ENCODE measurements at regions not wholly inside any gene's neighbourhood (a gene's known extent, or its start where the extent isn't known, plus 50 kb on each side); places are given as distances from the start of the nearest gene placed in this dataset.

- intact Hi-C loops (cut with DNase I), result loop anchor here in 1 of 4 donors (10.0 kb wide), 1 partner anchor 306 kb away; the partner anchor contains the start of gene PHLDA1
- Histone ChIP-seq H3K4me3 (ENCODE audit: low read length) (no peak overlapping the region), H3K27me3 (ENCODE audit: control insufficient read depth, insufficient read depth) (no peaks in the 10 kb centered on the region), H3K9me3 (ENCODE audit: control insufficient read depth, low read length) (no peaks in the 10 kb centered on the region), H3K4me1 (ENCODE audit: control insufficient read depth, insufficient read depth, low read length) (no peaks in the 10 kb centered on the region), H3K27ac (ENCODE audit: low read length) (no peak overlapping the region)
- ATAC-seq (no peak), DNase-seq (no peak)
- WGBS, result 91% methylated on average over 1 of the region's 1 CpG
Observed at GRCh38 chr12:75728826-75729225, 217.4 kb upstream of the KRR1 start.

- 92% methylated on average over 2 of the region's 2 CpGs for WGBS
- Histone ChIP-seq H3K27me3 (ENCODE audit: control insufficient read depth, insufficient read depth) (no peaks in the 10 kb centered on the region), H3K27ac (ENCODE audit: low read length) (no peak overlapping the region), H3K9me3 (ENCODE audit: control insufficient read depth, low read length) (no peaks in the 10 kb centered on the region), H3K4me3 (ENCODE audit: low read length) (no peak overlapping the region), H3K4me1 (ENCODE audit: control insufficient read depth, insufficient read depth, low read length) (peaks cover 4% of the 10 kb centered on the region)
- DNase-seq (no peak), ATAC-seq (no peak)
- intact Hi-C loops (cut with DNase I), result loop anchor here in 1 of 4 donors (10.0 kb wide), 1 partner anchor 307 kb away; the partner anchor contains the start of gene PHLDA1
Observed at GRCh38 chr12:75727577-75727976, 216.2 kb upstream of the KRR1 start.

- Histone ChIP-seq H3K4me1 (ENCODE audit: control insufficient read depth, insufficient read depth, low read length) (peaks cover 8% of the 10 kb centered on the region), H3K9me3 (ENCODE audit: control insufficient read depth, low read length) (no peaks in the 10 kb centered on the region), H3K27ac (ENCODE audit: low read length) (peak overlapping the region; percentile 19), H3K27me3 (ENCODE audit: control insufficient read depth, insufficient read depth) (no peaks in the 10 kb centered on the region), H3K4me3 (ENCODE audit: low read length) (no peak overlapping the region)
- intact Hi-C loops (cut with DNase I), result loop anchor here in 1 of 4 donors (10.0 kb wide), 1 partner anchor 309 kb away; the partner anchor contains the start of gene PHLDA1
- WGBS, result 37% methylated on average over 3 of the region's 3 CpGs
- ATAC-seq (no peak), DNase-seq (no peak)
Observed at GRCh38 chr12:75725521-75726111, 214.2 kb upstream of the KRR1 start.

- ATAC-seq (peak; percentile 83 to 90), DNase-seq (no peak)
- peaks cover 8% of the 10 kb centered on the region for H3K4me1 ChIP-seq (ENCODE audit: control insufficient read depth, insufficient read depth, low read length)
- H3K27ac ChIP-seq (ENCODE audit: low read length), result peak overlapping the region; percentile 6
- no peaks in the 10 kb centered on the region for H3K27me3 ChIP-seq (ENCODE audit: control insufficient read depth, insufficient read depth)
- intact Hi-C loops (cut with DNase I), result loop anchor here in 1 of 4 donors (10.0 kb wide), 1 partner anchor 310 kb away; the partner anchor contains the start of gene PHLDA1
- 15% methylated on average over 5 of the region's 5 CpGs for WGBS
- no peak overlapping the region for H3K4me3 ChIP-seq (ENCODE audit: low read length)
- H3K9me3 ChIP-seq (ENCODE audit: control insufficient read depth, low read length), result no peaks in the 10 kb centered on the region
Observed at GRCh38 chr12:75724928-75725312, 213.5 kb upstream of the KRR1 start.

- H3K4me1 ChIP-seq (ENCODE audit: control insufficient read depth, insufficient read depth, low read length), result peaks cover 8% of the 10 kb centered on the region
- intact Hi-C loops (cut with DNase I), result loop anchor here in 1 of 4 donors (10.0 kb wide), 1 partner anchor 310 kb away; the partner anchor contains the start of gene PHLDA1
- H3K4me3 ChIP-seq (ENCODE audit: low read length), result no peak overlapping the region
- no peaks in the 10 kb centered on the region for H3K27me3 ChIP-seq (ENCODE audit: control insufficient read depth, insufficient read depth)
- ATAC-seq (no peak), DNase-seq (no peak)
- no peaks in the 10 kb centered on the region for H3K9me3 ChIP-seq (ENCODE audit: control insufficient read depth, low read length)
- WGBS, result 73% methylated on average over 11 of the region's 11 CpGs
- no peak overlapping the region for H3K27ac ChIP-seq (ENCODE audit: low read length)
Observed at GRCh38 chr12:75724307-75724927, 213.0 kb upstream of the KRR1 start.

- peak; percentile 82 to 92 for ATAC-seq
- no peak overlapping the region for H3K4me3 ChIP-seq (ENCODE audit: low read length)
- WGBS, result 4% methylated on average over 5 of the region's 5 CpGs
- no peaks in the 10 kb centered on the region for H3K27me3 ChIP-seq (ENCODE audit: control insufficient read depth, insufficient read depth)
- H3K9me3 ChIP-seq (ENCODE audit: control insufficient read depth, low read length), result no peaks in the 10 kb centered on the region
- DNase-seq, result peak in 2 of 3 donors; percentile 45 to 57
- no peak overlapping the region for H3K27ac ChIP-seq (ENCODE audit: low read length)
- peaks cover 8% of the 10 kb centered on the region for H3K4me1 ChIP-seq (ENCODE audit: control insufficient read depth, insufficient read depth, low read length)
- intact Hi-C loops (cut with DNase I), result loop anchor here in 1 of 4 donors (10.0 kb wide), 1 partner anchor 312 kb away; the partner anchor contains the start of gene PHLDA1
Observed at GRCh38 chr12:75722714-75723200, 211.3 kb upstream of the KRR1 start.

- intact Hi-C loops (cut with DNase I), result loop anchor here in 1 of 4 donors (10.0 kb wide), 1 partner anchor 313 kb away; the partner anchor contains the start of gene PHLDA1
- Histone ChIP-seq H3K27ac (ENCODE audit: low read length) (no peak overlapping the region), H3K9me3 (ENCODE audit: control insufficient read depth, low read length) (no peaks in the 10 kb centered on the region), H3K4me1 (ENCODE audit: control insufficient read depth, insufficient read depth, low read length) (peaks cover 8% of the 10 kb centered on the region), H3K4me3 (ENCODE audit: low read length) (no peak overlapping the region), H3K27me3 (ENCODE audit: control insufficient read depth, insufficient read depth) (no peaks in the 10 kb centered on the region)
- 55% methylated on average over 2 of the region's 2 CpGs for WGBS
- no peak for DNase-seq
- no peak for ATAC-seq
Observed at GRCh38 chr12:75721796-75722195, 210.4 kb upstream of the KRR1 start.

GRCh38 chr12:75720812-75721641 is 209.6 kb upstream of the KRR1 start:
- no peaks in the 10 kb centered on the region for H3K27me3 ChIP-seq (ENCODE audit: control insufficient read depth, insufficient read depth)
- DNase-seq (no peak), ATAC-seq (no peak)
- no peaks in the 10 kb centered on the region for H3K9me3 ChIP-seq (ENCODE audit: control insufficient read depth, low read length)
- peaks cover 8% of the 10 kb centered on the region for H3K4me1 ChIP-seq (ENCODE audit: control insufficient read depth, insufficient read depth, low read length)
- 22% methylated on average over 6 of the region's 6 CpGs for WGBS
- intact Hi-C loops (cut with DNase I), result loop anchor here in 1 of 4 donors (10.0 kb wide), 1 partner anchor 314 kb away; the partner anchor contains the start of gene PHLDA1
- H3K27ac ChIP-seq (ENCODE audit: low read length), result no peak overlapping the region
- no peak overlapping the region for H3K4me3 ChIP-seq (ENCODE audit: low read length)

- DNase-seq, result no peak
- no peaks in the 10 kb centered on the region for H3K9me3 ChIP-seq (ENCODE audit: control insufficient read depth, low read length)
- intact Hi-C loops (cut with DNase I), result no loop called here
- H3K4me3 ChIP-seq (ENCODE audit: low read length), result no peak overlapping the region
- no peaks in the 10 kb centered on the region for H3K27me3 ChIP-seq (ENCODE audit: control insufficient read depth, insufficient read depth)
- peaks cover 4% of the 10 kb centered on the region for H3K4me1 ChIP-seq (ENCODE audit: control insufficient read depth, insufficient read depth, low read length)
- H3K27ac ChIP-seq (ENCODE audit: low read length), result no peak overlapping the region
- no peak for ATAC-seq
Observed at GRCh38 chr12:75717902-75718301, 206.5 kb upstream of the KRR1 start.

- intact Hi-C loops (cut with DNase I), result no loop called here
- ATAC-seq (no peak), DNase-seq (no peak)
- Histone ChIP-seq H3K9me3 (ENCODE audit: control insufficient read depth, low read length) (no peaks in the 10 kb centered on the region), H3K27ac (ENCODE audit: low read length) (no peak overlapping the region), H3K4me3 (ENCODE audit: low read length) (no peak overlapping the region), H3K4me1 (ENCODE audit: control insufficient read depth, insufficient read depth, low read length) (no peaks in the 10 kb centered on the region), H3K27me3 (ENCODE audit: control insufficient read depth, insufficient read depth) (no peaks in the 10 kb centered on the region)
- WGBS, result 79% methylated on average over 5 of the region's 5 CpGs
Observed at GRCh38 chr12:75716291-75717025, 205.0 kb upstream of the KRR1 start.

Data from right cardiac atrium (tissue), 5 donors.